Uterus (tissue), 3 donors: ENCODE measurements at regions not wholly inside any gene's neighbourhood (a gene's known extent, or its start where the extent isn't known, plus 50 kb on each side); places are given as distances from the start of the nearest gene placed in this dataset.

Experiments
- DNase-seq, 2 donors: peaks; one replicate each; pipeline ENCODE4 v3.0.0-alpha.2; 2019 to 2020
- H3K27ac ChIP-seq, 2 donors: fragments of 200-600 bp; sonication (generic); 1 replicate in 1 of 2; 2 replicates in 1 of 2; pipeline ENCODE4 v1.5.1; 2016 to 2018
- H3K27me3 ChIP-seq, 2 donors: fragments of 200-600 bp; sonication (generic); one replicate each; pipeline ENCODE4 v1.5.1; 2018 to 2019; ENCODE audit warnings: control low read depth in 1 of 2
- H3K36me3 ChIP-seq, 2 donors: fragments of 200-600 bp; sonication (generic); one replicate each; pipeline ENCODE4 v1.5.1; 2019; ENCODE audit warnings: control low read depth in 1 of 2
- H3K4me1 ChIP-seq, 2 donors: fragments of 200-600 bp; sonication (generic); one replicate each; pipeline ENCODE4 v1.5.1; 2018 to 2019; ENCODE audit warnings: control low read depth in 1 of 2
- H3K4me3 ChIP-seq, 2 donors: fragments of 200-600 bp; sonication (generic); 1 replicate in 1 of 2; 2 replicates in 1 of 2; pipeline ENCODE4 v1.5.1; 2018 to 2019; ENCODE audit warnings: mild to moderate bottlenecking in 1 of 2
- H3K9me3 ChIP-seq, 2 donors: fragments of 200-600 bp; sonication (generic); one replicate each; pipeline ENCODE4 v1.5.1; 2019; ENCODE audit warnings: control low read depth in 1 of 2
- CTCF ChIP-seq, 4 experiments: fragments of 200-600 bp in 2 of 4; fragments of 450-650 bp in 2 of 4; sonication (generic) in 2 of 4; IDR thresholded peaks; one replicate each; pipeline ENCODE4 v1.5.1; 2016 to 2019; ENCODE audit warnings: antibody characterized with exemption in 4 of 4, mild to moderate bottlenecking in 2 of 4, moderate library complexity in 1 of 4
- POLR2A ChIP-seq, 2 donors: fragments of 450-650 bp; IDR thresholded peaks; one replicate each; pipeline ENCODE4 v1.6.1; 2016; ENCODE audit warnings: antibody characterized with exemption in 2 of 2, mild to moderate bottlenecking in 1 of 2, moderate library complexity in 1 of 2
- intact Hi-C: fragments of 100-400 bp; cut with DNase I; formaldehyde crosslinking; loops from one replicate; pipeline ENCODE4 v1.15.1; 2023; ENCODE audit warnings: low total_unique reads
- donor health status: DM: yes; HTN: yes; CAD: no.

GRCh38 chr12:60194678-60195077 is 598.8 kb downstream of the SLC16A7 start:
- H3K27me3 ChIP-seq = no peaks in the 10 kb centered on the region
- DNase-seq = no peak
- no peaks in the 10 kb centered on the region for H3K4me1 ChIP-seq
- no peaks in the 10 kb centered on the region for H3K9me3 ChIP-seq
- no peak overlapping the region for H3K4me3 ChIP-seq
- no peaks in the 10 kb centered on the region for H3K36me3 ChIP-seq
- TF ChIP-seq CTCF (IDR thresholded peaks at IDR 0.05) (no peak), POLR2A (IDR thresholded peaks at IDR 0.05) (no peak)
- no peak overlapping the region for H3K27ac ChIP-seq
- intact Hi-C loops = no loop called here

GRCh38 chr12:60195483-60195882 is 599.7 kb downstream of the SLC16A7 start:
- Histone ChIP-seq H3K27ac (no peak overlapping the region), H3K27me3 (no peaks in the 10 kb centered on the region), H3K4me3 (no peak overlapping the region), H3K36me3 (no peaks in the 10 kb centered on the region), H3K9me3 (no peaks in the 10 kb centered on the region), H3K4me1 (no peaks in the 10 kb centered on the region)
- no peak for DNase-seq
- TF ChIP-seq POLR2A (IDR thresholded peaks at IDR 0.05) (no peak), CTCF (IDR thresholded peaks at IDR 0.05) (no peak)
- intact Hi-C loops = no loop called here

GRCh38 chr12:60196366-60196765 is 600.5 kb downstream of the SLC16A7 start:
- intact Hi-C loops = no loop called here
- no peak for DNase-seq
- Histone ChIP-seq H3K4me1 (no peaks in the 10 kb centered on the region), H3K27ac (no peak overlapping the region), H3K36me3 (no peaks in the 10 kb centered on the region), H3K9me3 (no peaks in the 10 kb centered on the region), H3K27me3 (no peaks in the 10 kb centered on the region), H3K4me3 (no peak overlapping the region)
- TF ChIP-seq POLR2A (IDR thresholded peaks at IDR 0.05) (no peak), CTCF (IDR thresholded peaks at IDR 0.05) (no peak)

- Histone ChIP-seq H3K27ac (no peak overlapping the region), H3K4me1 (no peaks in the 10 kb centered on the region), H3K9me3 (no peaks in the 10 kb centered on the region), H3K36me3 (no peaks in the 10 kb centered on the region), H3K27me3 (no peaks in the 10 kb centered on the region), H3K4me3 (no peak overlapping the region)
- intact Hi-C loops = no loop called here
- DNase-seq = no peak
- no peak for TF ChIP-seq POLR2A (IDR thresholded peaks at IDR 0.05)
- no peak for TF ChIP-seq CTCF (IDR thresholded peaks at IDR 0.05)
Observed at GRCh38 chr12:60197589-60197988, 601.8 kb downstream of the SLC16A7 start.

- Histone ChIP-seq H3K27me3 (no peaks in the 10 kb centered on the region), H3K27ac (no peak overlapping the region), H3K4me1 (no peaks in the 10 kb centered on the region), H3K36me3 (no peaks in the 10 kb centered on the region), H3K4me3 (no peak overlapping the region), H3K9me3 (no peaks in the 10 kb centered on the region)
- TF ChIP-seq POLR2A (IDR thresholded peaks at IDR 0.05) = no peak
- no peak for DNase-seq
- intact Hi-C loops = no loop called here
Observed at GRCh38 chr12:60201891-60202290, 606.1 kb downstream of the SLC16A7 start.

- Histone ChIP-seq H3K36me3 (no peaks in the 10 kb centered on the region), H3K9me3 (no peaks in the 10 kb centered on the region), H3K27ac (no peak overlapping the region), H3K4me1 (no peaks in the 10 kb centered on the region), H3K27me3 (no peaks in the 10 kb centered on the region), H3K4me3 (no peak overlapping the region)
- TF ChIP-seq CTCF (IDR thresholded peaks at IDR 0.05) (no peak), POLR2A (IDR thresholded peaks at IDR 0.05) (no peak)
- no peak for DNase-seq
- intact Hi-C loops = no loop called here
Observed at GRCh38 chr12:60205500-60205899, 609.7 kb downstream of the SLC16A7 start.
